NCI-H526 treated with DMSO at 0.1 percent for 48 hours (cell line): ENCODE measurements at regions not wholly inside any gene's neighbourhood (a gene's known extent, or its start where the extent isn't known, plus 50 kb on each side); places are given as distances from the start of the nearest gene placed in this dataset.

Experiments used
- DNase-seq: peaks from one replicate; lab custom pipeline; 2025; lab: John Stamatoyannopoulos, UW

DNA sequence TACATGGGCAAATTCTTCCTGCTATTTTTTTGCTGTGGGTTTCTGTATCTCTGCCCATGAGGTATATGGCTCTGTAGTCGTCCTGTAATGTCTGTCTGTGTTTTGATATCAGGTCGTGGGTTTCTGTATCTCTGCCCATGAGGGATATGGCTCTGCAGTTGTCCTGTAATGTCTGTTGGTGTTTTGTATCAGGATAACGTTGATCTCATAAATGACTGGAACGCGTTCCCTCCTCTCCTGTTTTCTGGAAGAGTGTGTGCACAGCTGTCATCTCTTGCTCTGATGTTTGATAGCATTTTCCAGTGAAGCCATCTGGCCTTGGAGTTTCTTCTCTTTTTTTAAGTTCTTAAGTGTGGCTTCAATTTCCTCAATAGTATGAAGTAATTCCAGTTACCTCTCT is 57.2 kb downstream of the SOX1 start:
- DNase-seq, result no peak

DNA sequence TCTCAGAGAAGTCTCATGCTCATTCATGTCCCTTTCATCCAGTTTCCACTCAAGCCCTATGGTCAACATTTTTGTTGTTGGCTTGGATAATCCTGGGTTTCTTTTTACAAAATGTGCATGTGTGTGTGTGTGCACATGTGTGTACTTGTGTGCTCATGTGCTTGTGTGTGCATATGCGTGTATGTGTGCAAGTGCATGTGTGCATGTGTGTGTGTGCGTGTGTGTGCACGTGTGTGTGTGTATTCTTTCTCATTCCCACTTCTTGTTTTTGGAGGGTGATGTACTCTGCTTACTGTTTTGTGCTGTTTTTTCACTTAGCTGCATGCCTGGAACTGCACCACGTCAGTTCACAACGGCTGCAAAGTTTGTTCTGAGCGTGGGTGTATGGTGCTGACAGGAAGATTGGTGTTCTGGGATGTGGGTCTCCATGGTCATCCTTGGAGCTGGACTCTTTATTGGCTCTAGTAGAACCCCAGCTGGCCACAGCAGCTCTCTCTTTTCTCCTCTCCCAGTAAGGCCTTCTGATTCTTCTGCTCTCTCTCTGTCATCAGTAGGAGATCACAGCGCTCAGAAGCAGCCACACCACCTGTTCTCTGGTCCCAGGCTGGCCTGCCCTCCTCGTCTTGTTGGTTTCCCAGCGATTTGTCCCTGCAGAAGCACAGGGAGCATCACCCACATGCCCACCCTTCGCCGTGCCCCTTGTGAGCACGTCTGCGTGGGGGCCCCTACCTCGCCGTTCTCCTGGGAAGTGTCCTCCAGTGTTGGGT is 60.8 kb downstream of the SOX1 start:
- no peak for DNase-seq

DNA sequence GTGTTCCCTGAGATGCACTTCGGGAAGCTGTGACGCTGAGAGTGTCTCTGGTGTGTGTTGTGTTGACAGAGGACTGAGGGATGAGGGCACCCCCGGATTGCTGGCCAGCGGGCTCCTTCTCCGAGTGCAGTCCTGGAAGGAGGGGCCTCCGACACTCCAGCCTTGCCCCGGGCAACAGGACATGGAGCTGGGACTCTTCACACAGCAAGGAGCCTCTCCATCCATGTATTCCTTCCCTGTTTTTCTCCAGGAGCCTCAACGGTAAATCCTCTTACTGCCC is 61.3 kb downstream of the SOX1 start:
- DNase-seq, result no peak

DNA sequence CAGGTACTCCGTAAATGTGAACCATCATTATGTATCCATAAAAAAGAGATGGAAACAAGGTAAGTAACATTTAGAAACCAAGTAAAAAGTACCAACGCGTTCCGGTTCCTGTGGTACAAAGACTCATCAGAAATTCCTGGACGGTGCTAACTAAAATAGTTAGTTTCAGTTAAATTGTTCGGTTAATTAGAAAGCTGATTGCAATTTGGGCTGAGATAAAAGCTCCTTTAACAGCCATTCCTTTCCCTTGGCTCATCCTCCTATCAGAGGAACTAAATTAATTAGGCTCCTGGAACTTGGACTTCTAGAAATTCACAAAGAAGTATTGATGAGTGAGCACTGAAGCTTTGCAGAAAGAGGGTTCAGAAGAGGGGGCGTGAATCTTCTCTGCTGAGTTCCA is 63.5 kb downstream of the SOX1 start:
- DNase-seq, result no peak

DNA sequence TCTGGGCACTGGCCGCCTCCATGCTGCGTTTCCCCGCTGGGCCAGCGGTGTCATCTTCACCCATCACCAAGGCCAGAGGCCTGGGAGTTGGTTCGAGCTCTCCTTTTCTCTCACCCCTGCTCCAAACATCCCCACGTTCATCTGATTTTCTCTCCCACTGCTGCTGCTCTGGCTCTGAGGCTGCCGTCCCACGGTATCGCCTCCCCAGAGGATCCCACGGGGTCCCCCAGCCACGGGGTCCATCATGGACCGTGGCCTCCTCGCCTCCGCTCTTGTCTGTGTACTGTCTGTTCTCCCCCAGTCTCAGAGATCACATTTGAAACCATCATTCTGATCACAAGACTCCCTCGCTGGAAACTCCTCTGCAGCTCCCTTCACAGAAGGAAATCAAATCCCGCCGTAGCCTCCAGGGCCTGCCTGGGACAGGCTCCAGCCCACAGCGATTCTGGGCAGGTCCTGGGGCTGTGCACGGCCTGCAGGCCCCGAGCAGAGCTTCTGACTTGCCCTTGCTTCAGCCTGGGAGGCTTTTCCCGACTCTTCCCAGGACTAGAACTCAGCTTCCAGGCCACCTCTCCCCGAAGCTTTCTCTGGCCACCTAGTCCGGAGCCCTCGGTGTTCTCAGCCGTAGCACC is 64.2 kb downstream of the SOX1 start:
- DNase-seq, result no peak

DNA sequence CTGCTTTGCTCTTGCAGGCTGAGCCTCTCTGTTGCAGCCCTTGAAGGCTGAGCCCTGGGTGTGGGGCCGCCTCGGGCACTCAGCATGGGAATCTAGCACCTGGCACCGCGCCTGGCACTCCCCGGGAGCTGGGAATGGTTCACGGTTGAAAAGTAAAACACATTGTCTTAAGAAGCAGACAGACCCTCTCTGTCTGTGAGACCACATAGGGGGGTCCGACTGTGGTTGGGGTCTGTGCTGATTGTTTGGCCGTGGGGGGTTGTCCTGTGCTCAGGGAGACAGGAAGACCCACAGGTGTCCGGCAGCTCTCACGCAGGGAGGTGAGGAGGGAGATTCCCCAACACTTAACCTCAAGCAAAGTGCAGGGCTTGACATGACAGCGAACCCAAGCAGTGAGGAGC is 64.8 kb downstream of the SOX1 start:
- DNase-seq, result no peak

DNA sequence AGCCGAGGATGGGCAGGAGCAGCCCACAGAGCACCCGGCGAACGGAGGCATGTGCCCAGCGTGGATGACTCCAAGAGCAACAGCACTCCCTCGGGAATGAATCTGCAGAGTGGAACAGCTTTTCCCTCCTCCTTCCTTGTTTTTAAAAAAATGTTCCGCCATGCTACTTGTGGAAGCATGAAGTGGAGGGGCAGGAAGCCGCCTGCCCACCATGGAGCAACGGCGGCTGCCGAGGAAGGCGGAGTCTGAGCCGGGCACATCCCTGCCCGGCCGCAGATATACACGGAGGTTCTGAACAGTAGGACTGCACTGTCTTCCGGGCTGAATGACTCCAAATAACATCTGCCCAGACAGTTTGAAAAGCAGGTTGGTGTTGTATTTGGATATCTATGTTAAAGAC is 65.2 kb downstream of the SOX1 start:
- DNase-seq, result no peak

DNA sequence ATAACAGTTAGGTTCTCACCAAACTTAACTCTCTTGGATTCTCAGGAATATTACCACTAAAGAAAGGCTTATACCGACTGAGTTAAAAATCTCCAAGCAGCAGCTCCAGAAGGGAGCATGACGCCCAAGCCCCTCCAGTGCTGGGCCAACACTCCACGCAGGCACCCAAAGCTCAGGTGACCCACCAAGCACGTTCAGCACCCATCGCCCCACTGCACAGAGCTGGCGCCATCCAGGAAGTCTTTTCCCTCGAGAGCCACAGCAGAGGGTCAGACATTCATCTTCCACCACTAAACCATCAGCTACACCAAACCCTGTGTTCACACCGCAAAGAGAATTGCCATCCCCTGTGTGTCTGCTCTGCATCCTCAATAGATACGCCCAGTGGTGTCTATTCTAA is 65.7 kb downstream of the SOX1 start:
- DNase-seq, result no peak

DNA sequence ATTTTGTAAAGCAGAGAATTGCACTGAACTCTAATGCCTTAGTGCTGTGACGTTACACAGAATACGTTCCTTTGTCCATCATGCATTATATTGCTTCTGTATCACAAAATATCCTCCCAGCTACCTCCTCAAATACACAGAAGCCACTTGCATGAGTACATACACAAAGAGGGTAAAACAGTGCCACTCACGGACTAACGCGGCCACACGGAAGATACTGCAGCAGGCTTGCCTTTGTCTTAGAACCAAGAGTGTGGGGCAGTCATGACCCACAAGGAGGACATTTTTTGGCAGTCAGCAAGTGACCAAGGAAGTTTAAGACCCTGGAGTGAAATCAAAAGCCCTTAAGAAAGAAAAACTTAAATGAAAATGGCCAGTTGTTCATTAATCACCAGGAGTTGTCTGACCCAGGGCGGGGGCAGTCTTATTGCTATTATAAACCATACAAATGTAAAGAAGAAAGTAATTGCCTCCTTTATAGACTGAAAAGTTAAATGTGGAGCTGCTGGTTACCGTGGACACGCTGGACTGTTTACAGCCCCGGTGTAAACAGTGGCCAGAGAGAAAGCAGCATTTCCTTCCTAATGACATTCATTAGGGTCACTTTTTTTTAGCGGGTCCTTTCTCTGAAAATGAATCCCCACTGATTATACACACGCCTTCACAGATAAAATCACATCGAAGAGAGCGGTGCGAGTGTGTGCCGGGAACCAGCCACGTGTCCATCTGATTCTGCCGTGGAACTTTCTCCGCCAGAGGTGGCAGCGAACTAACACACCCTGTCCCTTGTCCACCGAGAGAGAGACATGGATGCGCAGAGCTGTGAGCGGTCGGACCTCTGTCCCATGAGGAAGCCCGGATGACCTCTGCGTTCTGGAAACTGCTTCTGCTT is 66.8 kb downstream of the SOX1 start:
- DNase-seq, result no peak

DNA sequence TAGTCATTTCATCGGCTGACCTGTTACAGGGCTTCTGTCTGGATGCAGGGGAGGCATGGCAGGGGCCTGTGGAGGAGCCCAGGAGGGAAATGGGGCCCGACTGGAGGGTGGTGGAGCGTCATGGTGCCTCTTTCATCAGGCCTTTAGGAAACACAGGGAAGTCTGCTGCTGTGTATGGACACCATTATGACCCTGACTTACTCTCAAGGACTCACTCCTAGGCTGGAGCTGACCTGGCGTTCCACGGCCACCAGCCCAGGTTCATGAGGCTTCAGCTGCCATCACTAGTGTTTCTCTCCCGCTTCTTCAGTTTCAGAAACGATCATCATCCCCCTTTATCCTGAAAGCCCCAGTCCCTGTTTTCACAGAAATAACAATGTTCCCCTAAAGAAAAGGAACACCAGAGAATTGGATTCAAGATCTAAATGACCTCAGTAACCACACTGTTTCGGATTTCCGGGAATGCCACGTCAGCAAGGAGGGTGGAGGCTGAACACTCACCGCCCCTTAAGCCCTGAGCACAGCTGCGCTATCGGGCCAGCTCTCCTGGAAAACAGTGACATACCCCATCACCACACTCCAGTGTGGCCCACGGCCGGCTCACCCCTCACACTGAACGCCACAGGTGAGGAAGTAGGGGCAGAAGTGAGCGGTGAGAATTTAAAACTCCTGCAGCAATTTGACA is 67.6 kb downstream of the SOX1 start:
- no peak for DNase-seq

DNA sequence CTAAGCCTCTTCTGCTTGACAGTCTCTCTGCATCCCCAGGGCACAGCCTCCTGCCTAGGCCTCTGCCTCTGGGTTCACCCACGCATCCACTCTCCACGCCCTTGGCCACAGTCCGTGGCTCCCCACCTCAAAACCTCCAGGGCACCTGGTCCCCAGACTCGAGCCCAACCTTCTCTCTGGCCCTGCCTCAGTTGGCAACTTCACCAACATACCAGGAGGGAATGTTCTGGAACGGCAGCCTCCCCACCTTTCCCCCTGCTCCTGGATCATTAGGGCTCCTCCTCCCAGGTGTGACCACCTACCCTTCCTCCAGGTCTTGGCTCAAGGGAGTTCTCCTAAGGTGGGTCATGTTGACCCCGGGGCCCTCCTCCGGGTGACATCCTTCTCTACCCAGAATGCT is 69.1 kb downstream of the SOX1 start:
- no peak for DNase-seq

DNA sequence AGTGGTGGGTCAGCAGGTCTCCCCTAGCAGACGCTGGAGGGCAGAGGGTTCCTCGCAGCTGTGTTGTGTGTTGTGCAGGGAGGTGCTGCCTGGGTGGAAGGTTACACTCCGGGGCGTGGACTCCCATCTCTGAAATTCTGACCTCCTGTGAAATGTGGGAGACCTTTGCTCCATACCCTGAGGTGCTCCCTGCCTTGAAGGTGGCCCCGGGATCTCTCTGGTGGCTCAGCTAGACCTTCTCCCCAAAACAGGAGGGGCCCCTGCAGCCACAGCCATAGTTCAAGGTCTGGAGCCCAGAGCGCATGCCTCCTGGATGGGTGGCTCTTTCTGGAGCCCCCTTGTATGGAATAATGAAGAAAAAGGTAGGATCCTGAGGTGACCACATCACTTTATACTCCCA is 70.2 kb downstream of the SOX1 start:
- no peak for DNase-seq

DNA sequence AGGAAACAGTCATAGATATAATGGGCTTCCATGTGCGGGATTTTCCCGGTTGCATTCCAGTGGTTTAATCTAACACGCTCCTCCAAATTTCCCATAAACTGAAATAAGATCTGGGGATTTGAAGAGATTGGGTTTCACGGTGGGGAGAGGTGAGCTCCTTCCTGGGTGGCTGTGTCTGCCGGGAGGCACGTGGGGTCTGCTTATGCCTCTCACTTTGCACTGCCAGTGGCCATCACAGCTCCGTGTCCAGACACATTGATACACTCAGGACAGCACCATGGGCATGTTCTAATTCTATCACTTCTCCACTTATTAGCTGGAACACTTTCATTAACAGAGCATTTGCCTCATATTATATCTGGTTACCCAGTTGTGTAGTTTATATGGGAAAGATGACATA is 73.4 kb downstream of the SOX1 start:
- no peak for DNase-seq

DNA sequence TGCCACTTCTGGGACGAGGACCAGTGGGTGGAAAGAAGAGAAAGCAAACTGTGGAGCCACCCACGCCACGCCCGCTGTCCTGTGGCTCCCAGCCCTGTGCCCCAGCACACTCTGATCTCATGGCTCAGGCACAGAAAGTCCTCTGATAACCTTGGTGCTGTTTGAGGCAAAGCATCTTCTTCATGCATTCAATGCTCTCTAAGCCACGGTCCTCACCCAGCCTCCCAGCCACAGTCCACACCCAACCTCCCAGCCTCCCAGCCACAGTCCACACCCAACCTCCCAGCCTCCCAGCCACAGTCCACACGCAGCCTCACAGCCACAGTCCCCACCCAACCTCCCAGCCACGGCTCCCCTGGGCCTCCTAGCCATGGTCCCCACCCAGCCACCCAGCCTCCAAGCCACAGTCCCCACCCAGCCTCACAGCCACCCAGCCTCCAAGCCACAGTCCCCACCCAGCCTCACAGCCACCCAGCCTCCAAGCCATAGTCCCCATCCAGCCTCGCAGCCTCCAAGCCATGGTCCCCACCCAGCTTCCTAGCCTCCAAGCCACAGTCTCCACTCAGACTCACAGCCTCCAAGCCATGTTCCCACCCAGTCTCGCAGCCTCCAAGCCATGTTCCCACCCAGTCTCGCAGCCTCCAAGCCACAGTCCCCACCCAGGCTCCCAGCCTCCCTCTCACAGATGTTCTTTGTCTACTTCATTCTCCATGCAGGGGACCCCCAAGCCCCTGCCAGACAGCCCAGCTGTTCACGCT is 74.9 kb downstream of the SOX1 start:
- DNase-seq, result no peak

DNA sequence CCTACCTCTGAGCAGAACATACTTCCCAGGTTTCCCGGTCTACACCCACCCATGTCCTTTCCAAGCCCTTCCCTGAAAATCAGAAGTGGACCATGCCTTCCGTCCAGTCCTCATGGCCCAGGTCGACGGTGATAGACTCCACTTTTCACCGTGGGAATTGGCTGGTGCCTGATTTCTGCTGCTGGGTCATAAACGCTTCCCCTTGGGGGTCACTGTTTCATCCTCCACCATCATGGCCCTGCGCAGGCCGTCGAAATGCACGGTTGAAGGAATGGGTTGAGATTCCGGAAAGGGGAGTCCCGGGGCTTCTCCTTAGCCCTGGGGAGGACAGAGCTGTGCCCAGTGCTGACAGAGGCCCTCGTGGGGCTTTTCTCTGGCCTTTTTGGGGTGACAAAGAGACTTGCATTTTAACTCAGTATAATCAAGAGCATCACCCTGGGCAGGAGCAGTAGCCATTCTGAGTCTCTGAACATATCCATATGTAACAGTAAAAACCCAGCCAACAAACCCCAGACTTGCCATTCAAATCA is 75.5 kb downstream of the SOX1 start:
- no peak for DNase-seq

DNA sequence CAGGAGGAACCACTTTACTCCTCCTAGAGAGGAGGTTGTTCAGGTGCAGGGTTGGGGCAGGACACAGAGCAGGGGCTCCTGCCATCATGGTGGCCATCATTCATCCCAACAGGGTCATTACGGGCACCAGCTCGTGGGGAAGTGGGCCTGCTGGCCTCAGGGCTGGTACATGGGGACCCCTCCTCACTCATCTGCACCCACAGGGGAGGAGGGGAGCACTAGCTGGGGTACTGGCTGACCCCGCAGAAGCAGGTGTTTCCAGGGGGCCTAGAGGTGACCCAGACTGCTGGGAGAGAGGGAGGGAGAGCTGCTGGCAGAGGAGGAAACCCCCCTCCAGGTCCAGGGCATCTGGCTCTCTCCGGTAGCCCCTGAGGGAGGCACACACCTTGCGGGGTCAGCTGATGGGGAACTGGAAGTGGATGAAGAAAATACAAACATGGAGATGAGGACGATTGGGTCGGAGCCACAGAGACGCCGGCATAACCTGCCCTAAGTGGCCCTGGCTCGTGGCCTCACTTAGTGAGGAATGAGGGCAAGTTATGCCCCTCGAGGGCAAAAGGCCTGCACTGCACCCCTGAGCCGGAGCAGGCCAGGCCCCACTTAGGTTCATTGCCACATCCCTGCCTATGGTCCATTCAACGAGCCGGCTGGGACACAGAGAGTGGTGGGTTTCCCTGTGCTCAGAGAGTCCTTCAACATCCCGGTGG is 76.2 kb downstream of the SOX1 start:
- DNase-seq, result no peak

DNA sequence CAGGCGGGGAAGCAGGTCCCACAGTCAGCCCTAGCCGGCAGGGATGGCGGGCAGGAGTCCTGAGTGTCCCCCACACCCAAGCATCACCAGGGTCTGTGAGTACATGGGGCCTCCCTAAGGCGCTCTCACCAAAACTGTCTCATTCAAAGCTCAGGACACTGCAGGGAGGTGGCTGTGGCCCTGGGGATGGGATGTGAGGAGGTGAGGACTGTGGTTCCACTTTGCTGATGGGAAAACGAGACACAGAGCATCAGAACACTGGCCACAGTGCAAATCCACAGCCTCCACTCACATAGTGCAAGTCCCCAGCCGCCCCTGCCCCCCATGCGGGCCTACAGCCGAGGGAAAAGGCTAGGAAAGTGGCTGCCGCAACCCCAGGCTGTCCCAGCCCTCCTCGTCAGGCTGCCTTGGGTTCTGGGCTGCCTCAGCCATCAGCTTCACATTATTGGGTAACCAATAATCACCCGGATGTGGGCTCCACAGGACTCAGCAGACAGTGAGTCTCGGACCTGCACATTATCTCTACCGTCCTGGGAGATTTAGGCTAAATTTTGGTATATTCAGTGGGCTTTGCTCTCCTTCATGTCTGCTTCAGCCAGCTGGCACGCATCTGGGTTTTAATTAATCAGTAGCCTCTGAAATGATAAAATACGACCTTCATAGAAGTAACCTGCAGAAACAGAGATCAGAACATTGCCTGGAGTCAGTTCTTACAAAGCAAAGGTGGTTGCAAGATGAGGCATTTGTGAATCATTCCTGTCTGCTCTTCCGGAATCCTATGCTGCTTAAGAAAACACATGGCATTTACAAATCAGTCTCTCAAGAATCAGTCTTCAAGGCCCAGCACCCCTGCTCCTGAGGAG is 77.0 kb downstream of the SOX1 start:
- no peak for DNase-seq

DNA sequence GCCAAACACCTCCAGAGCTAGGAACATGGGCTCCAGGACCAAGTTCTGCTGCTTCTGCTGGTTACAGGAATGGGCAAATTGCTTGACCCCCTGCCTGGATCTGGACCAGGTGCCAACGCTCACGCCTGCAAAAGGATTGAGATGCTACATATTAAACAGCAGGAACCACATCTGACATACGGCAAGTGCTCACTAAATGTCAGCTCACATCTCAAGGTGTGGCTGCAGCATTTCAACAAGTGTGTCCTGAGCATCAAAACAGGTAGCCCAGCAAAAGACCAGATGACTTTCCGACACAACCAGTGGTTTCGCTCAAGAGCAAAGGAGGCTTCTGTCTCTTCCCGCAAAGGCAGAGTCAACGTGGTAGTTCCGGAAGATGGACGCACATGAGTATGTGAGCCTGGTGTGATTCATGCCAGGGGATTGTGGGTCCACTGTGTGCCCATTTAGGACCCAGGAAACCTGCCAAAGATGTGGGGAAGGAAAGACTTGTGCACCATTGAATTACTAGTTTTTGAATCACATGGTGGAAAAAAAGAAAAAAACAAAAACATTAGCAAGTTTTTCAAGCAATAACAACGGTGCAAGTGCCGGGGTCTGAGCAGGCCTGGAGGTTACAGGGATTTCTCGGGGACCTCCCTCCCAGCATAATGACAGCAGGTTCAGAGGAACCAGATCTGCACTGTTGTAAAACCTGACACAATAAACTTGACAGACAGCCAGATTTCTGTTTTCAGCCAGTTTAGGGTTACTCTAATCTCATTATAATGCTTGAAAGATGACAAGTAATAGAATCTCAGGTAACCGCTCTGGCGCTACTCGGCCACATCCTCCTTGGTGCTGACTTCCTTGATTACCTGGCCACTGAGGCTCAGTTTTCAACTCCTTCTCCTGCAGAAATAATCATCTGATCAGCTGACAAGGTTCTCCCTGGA is 77.9 kb downstream of the SOX1 start:
- no peak for DNase-seq
